Globus pallidus (tissue), 1 donor: ENCODE measurements at regions not wholly inside any gene's neighbourhood (a gene's known extent, or its start where the extent isn't known, plus 50 kb on each side); places are given as distances from the start of the nearest gene placed in this dataset.

Experiments
- DNase-seq: peaks from one replicate; pipeline ENCODE4 v3.0.0-alpha.2; 2015; ENCODE audit warnings: low spot score

DNA sequence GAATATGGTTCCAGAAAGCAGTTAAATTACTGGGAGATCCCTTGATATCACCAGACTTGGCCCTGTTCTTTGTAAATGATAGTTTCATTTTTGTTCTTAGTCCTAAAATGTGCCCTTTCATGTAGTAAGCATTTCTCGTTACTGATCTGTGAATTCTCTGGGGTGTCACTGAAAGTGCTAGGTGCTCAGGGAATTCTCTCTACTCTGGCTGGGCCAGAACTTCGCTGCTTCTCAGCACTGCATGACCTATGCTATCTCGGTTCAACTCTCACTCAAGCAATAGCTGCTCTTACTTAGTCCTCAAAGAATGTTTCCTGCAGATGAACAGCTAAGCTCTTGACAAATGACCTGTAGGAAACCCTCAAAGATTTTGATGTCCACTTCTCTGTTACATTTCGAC, 1144.3 kb downstream of the ADGRL3 start:
- no peak for DNase-seq

DNA sequence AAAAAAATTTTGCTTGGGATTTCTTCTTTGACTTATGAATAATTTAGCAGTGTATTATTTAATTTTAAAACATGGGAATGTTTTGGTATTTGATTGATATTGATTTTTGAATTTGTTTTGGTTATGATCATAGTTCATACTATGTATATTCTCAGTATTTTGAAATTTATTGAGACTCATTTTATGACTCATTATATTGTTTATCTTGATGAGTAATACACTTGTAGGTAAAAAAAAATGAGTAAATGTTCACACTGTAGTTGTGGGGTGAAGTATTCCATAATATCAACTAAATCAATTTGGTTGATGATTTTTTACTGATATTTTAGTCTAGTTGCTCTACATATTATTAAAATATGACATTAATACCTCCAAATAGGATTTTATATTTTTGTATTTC, 1142.2 kb downstream of the ADGRL3 start:
- no peak for DNase-seq

DNA sequence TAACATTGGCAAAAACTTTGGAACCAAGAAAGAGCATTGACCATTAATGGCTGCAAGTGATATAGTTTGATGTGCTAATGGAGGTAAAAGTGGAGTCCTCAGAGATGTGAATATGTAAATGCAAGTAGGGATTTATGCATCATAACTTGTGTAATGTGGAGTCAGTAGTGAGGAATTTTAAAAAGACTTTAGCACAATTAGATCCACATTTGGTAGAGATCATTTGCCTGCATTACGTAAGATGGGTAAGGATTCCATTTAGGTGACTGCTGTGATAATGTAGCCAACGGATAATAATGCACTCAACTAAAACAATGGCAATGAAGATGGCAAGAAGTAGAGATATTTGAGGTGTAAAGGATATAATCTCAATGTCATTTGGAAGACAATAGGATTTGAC, 1128.4 kb downstream of the ADGRL3 start:
- DNase-seq: no peak

DNA sequence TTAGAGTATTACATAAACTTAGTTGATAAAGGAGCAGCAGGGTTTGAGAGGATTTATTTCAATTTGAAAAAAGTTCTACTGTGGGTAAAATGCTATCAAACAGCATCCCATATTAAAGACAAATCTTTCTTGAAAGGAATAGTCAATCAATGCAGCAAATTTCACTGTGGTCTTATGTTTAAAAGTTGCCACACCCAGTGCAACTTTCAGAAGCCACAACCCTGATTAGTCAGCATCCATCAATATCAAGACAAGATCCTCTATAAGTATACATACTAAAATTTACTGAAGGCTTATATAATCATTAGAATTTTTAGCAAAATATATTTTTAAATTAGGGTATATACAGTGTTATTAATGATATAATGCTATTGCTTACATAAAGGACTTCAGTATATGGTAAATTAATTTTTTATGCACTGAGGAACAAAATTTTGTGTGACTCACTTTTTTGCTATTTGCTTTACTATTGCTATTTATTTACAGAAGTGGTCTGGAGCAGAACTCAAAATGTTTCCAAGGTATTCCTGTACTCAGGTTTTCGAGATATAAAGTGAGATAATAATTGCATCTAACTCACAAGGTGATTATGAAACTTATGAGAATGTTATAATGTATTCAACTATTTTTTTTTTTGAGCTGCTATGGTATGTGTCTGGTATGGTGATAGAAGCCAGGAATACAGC, 1127.6 kb downstream of the ADGRL3 start:
- DNase-seq: no peak

DNA sequence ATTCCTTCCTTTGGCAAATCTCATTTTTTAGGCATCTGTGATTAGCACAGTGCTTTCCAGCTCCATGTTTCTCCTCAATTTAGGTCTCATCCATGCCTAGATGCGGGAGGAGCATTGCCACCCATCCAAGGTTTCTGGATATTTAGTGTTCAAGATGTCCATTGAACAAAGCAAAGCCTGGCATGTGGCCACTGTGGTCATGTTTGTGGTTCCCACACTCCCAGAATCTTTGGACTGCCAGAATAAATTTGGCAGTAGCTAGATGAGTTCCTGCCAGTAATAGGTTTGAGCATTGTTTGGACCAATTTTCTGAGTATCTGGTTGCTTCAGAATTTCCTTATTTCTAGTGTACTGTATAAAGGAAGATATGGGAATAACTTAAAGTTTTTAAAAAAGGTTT, 1124.1 kb downstream of the ADGRL3 start:
- DNase-seq: peak; percentile 8

DNA sequence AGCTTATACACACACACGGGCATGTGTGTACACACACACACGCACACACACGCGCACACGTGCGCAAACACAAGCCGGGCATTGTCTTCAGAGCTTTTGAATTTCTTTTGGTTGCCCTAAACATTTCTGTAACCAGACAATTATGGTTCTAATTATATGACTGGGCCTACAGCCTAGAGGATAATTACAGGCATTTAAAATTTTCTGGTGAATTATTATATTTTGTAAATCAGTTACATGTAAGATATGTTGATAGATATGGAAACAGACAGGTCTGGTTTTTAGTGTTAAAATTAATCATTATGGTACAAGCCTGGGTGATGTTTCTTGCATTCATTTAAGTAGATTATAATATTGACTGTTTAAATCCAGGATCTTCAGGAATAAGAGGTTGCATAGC, 1120.5 kb downstream of the ADGRL3 start:
- no peak for DNase-seq

DNA sequence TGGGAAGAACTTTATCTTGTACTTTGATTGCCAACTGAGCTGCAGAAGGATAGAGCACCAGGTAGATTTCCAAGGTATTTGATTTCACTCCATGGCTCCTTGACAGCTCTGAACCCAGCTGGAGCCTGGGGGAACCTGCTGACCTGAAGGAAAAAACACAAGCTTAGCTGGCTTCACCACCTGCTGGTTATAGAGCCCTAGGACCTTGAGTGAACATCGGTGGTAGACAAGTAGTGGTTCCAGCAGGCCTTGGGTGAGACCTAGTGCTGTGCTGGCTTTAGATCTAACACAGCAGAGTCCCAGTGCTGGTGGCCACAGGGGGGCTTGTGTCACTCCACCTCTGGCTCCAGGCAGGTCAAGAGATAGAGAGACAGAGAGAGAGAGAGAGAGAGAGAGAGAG, 1102.6 kb downstream of the ADGRL3 start:
- DNase-seq: no peak

DNA sequence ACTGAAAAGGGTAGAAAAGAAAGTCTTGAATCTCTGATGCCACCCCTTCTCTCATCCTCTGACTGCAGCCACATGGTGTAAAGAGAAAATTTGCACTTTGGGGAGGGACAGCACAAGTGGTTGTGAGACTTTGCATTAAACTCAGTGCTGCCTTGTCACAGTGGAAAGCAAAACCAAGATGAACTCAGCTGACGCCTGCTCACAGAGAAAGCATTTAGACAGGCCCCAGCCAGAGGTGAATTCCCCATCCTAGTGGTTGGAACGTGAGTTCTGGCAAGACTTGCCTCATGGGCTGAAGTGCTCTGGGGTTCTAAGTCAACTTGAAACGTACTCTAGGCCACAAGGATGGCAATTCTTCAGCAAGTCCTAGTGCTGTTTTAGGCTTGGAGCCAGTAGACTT, 1101.4 kb downstream of the ADGRL3 start:
- no peak for DNase-seq

DNA sequence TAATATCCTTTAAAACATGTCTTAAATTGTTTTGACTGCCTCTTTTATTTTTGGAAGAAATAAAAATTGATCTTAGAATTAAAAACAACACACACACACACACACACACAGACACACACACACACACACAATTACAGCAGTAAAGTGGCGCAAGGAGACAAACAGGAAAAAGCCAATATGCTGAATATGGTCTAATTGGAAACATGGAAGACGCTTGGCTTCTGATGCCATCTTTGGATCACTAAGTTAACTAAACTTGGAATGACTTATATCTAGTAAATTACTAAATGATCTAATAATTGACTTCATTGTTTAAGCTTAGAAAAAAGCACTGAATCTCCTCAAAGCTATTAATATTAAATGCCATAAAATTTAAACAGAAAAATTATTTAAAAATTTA, 1093.4 kb downstream of the ADGRL3 start:
- DNase-seq: no peak

DNA sequence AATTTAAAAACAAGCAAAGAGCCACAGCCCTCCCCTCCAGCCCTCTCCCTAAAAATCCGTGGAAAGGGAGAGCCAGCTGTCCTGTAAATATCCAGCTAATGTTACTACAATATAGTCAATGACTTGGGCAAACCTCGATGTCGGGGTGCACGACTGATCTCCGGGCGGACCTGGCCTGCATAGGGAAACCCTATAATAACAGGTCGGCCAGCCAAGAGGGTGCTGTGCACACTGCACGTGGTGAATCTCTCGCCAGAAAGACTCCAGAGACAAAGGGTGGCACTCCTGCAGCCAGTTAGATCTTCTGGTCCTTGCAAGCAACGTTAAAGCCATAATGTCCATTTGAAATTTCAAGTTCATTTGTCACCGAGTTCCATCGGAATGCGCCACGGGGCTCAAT, 1092.8 kb downstream of the ADGRL3 start:
- no peak for DNase-seq

DNA sequence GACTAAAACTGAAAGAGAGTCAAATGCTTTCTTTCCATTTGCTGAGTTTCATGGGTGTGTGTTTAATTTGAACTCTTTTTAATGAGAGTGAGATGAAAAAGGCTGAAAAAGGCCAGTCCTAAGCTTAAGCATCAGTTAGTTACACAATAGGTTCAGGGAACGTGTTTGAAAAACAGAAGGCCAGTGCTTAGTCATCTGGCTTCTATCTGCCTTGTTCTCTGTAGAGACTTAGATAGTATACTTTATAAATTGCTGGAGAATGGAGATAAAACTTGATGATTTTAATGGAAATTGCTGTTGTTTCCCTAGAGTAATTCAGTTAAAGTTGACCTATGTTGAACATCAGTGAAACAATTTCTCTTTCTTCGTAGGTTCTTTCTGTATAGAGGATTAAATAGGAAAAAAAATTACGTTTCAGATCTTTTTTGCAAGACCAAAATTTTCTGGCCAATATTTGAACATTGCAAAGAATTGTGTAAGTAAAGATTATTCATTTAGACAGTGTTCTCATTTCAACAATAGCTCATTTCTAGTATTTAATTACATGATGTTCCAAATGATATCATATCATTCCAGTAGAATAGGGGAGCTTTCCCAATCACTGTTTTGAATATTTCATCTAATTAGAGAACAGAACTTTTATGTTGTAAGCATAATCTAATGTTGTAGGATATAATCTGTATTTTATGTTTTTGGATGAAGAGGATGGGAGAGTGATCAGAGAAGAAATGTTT, 1088.8 kb downstream of the ADGRL3 start:
- DNase-seq: no peak

DNA sequence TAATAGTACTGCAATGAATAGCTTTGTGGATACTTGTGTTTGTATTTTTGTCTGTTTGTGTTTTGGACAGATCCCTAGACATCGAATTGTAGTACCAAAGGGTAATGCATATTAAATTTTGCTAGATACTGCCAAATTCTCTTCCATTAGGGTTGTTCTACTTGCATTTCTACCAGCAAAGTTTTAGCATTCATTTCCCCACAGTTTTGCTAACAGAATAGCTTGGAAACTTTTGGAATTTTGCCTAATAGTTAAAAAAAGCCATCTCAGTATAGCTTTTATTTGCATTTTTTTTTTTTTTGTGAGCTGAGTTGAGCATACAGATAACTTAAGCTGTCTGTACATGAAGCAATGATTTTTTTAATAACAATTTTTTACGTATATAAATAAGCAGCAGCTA, 1084.9 kb downstream of the ADGRL3 start:
- no peak for DNase-seq

DNA sequence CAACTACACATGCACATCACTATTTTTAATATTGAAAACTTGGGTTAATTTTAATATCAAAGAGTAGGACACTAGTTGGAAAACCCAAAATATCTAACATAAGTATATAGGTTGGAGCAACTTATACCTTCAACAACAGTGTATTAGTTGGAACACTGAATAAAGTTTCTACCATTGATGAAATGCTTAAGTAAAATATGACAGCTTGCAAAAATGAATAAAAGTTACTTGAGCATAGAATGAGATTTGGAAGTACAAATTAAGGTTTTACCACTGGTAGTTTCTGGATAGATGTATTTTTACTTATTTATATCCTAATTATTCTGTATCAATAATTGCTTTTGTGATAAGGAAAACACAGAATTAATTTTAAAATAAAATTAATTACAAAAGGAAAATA, 1079.6 kb downstream of the ADGRL3 start:
- DNase-seq: no peak

DNA sequence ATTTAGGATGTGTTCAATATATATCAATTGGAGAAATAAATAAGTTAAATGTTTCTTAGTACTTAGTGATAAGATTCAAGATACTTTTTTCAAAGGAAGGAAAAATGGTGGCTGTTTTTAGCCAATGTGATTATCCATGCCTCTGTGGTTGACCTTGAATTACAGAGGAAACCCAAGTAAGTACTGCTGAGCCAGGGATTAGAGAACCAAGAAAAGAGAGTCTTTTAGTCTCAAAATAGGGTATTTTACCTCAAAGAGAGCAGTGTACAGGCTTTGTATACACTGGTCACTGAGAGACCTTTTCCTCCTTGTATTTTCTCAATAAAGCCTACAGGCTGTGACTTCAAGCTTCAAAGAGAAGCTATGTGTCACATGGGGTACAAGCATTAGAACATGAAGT, 1075.3 kb downstream of the ADGRL3 start:
- no peak for DNase-seq

DNA sequence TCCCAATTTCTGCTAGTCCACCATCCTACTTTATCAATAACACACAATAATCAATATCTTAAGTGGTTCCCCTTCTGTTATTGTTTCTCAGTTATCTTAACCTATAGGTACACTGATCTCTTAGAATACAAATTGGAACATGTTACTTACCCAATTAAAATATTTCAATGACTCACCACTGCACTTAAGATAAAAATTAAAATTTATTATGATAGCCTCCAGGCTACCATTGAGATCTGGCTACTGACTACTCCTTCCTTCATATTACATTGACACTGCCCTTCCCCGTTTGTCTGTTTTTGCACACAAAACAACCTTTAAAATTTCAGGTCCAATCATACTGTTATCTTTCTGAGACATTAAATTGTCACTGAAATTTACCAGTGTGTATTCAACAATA, 1074.7 kb downstream of the ADGRL3 start:
- DNase-seq: no peak

DNA sequence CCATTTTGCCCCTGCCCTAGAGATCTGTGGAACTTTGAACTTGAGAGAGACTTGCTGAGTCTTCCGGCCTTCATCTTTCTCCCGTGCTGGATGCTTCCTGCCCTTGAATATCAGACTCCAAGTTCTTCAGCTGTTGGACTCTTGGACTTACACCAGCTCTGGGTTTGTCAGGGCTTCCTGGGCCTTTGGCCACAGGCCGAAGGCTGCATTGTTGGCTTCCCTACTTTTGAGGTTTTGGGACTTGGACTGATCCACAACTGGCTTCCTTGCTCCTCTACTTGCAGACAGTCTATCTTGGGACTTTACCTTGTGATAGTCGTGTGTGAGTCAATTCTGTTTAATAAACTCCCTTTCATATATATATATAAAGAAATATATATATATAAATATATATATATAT, 1071.0 kb downstream of the ADGRL3 start:
- no peak for DNase-seq

DNA sequence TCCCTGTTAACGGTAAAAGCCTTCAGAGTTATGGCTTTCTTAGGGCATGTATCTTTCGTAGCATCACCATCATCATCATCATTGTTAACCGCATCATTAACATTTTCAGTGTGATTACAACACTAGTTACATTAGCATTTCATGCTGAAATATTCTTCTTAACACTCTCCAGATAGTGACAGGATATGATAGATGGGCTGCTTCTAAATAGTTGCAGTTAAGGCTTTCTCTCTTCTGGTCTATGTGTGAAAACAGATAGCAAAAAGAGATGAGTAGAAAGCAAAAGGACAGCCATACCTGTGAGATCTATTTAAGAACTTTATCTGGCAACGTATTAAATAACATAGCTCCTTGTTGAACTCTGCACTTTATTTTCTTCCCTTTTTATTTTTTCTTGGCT, 1069.8 kb downstream of the ADGRL3 start:
- DNase-seq: no peak

DNA sequence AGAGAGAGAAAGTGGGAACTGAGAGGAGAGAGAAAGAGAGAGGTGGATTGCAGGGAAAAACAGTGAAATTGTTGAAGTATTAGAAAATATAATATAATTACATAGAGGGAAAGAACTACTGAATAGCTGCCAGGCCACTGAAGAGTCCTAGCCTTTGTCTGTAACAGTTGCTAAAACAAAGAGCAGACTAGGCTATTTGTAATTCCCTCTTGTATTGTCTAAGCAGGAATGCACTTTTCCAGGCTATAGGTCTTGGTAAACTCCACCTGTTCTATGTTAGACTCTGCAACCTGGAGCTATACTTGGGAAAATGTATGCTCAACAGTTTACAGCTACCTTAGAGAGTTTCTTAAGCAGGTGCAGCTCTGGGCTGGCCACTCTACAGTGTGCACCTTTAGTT, 1063.3 kb downstream of the ADGRL3 start:
- DNase-seq: no peak

DNA sequence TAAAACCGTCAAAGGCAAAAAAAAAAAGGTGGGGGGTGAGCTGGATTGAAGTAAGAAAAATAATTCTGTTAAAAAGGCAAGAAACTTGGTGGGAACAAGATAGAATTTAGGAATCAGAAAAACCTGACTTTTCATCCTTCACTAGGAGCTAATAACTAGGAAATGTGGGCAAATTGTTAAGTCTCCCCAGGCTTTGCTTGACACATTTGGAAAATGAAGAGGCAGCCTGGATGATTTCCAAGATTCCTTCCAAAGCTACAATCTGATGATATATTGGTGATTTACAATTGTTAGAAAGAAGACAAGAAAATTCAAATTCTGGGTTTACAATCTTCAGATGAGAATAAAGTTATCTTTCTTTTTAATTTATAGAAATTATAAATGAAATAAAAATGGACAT, 1062.5 kb downstream of the ADGRL3 start:
- DNase-seq: no peak

DNA sequence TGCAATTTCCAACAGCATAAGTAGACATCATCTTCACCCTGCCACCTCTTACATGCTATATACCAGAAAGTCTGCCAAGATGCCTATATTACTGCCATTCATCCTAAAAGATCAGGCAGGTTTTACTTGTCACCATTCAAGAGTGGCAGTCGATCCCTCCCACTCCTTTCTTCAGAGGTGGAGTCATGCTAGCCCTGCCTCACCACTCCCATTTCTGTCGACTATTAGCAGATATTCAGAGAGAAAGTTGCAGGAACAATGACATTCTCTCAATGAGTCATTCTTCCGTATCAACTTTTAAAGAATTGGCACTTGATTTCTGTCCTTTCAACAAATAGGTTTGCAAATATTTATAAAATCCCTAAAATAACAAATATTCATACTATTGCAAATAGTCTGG, 1060.1 kb downstream of the ADGRL3 start:
- no peak for DNase-seq

DNA sequence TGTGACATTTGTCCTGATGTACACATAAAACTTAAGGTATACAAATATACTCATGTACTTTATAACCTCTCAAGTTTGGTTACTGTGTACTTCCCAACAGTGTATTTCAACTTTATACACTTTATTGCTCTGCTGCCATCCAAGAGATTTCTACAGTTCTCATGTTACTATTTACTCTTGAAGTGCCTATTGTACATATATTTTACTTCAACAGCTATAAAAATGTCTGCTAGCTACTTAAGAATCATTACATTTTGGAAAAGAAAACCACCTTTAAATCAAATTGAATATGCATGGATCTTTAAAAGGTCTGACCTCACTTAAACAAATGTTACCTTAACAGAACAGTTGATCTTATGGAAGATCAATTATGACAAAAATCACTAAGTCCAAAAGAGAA, 1056.4 kb downstream of the ADGRL3 start:
- DNase-seq: no peak

DNA sequence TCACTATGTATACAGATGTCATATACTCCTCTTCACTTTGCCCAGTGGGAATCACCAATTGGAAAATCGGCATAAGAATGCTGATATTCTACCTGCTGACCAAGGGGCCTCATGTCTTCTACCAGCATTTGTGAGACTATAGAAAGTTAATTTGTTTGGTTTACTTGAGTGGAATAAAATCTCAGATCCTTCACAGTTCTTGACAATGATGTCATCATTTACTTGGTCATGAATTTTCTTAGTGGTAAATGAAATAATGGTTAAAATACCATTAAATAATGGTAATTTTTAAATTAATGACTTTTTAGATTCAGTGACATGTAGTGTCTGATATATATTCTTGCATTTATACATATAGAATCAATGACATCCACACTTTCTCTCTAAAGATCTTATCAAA, 1052.6 kb downstream of the ADGRL3 start:
- DNase-seq: no peak

DNA sequence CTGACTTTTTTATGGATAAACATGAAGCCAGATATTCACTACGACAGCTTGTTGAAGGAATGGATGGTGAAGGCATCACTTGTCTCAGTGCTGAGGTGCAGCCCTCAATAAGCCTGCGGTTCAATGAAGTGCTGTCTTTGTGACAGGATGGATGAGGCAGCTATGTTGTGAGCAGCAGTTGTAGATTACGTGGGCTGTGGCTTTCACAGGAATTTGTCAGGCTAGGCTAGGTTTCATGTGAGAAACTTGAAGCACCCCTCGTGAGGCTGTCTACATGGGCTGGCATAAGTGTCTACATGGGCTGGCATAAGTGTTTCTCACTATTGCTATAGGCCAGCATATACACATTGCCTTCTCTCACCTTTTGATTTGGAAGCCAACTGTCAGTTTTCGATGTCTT, 1050.0 kb downstream of the ADGRL3 start:
- DNase-seq: no peak

DNA sequence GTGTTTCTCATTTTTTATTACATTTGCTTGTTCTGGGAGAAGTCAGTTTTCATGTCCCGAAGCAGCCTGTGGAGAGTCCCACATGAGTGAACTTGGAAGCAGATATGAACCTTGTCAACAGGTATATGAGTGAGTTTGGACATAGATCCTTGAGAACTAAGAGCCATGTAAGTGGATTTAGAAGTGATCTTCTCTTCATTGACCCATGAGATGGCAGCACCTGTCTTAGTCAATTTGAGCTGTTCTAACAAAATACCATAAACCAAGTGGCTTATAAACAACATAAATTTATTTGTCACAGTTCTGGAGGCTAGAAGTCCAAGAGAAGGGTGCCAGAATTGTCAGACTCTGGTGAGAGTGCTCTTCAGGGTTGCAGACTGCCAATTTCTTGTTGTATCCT, 1043.8 kb downstream of the ADGRL3 start:
- DNase-seq: no peak
